GM19438 (cell line): ENCODE measurements at regions not wholly inside any gene's neighbourhood (a gene's known extent, or its start where the extent isn't known, plus 50 kb on each side); places are given as distances from the start of the nearest gene placed in this dataset.

Experiments
- ATAC-seq: cut with Tn5 transposase; IDR thresholded peaks from one replicate; pipeline ENCODE4 v1.9.1; 2021; ENCODE audit warnings: low read depth; ENCODE audit not compliant: unreplicated experiment

- no peak for ATAC-seq
Measured at GRCh38 chr17:77437747-77438146, 297.0 kb downstream of the SEC14L1 start.

- ATAC-seq = no peak
Measured at GRCh38 chr17:77438241-77439188, 297.7 kb downstream of the SEC14L1 start.

- ATAC-seq = no peak
Measured at GRCh38 chr17:77439189-77440018, 298.6 kb downstream of the SEC14L1 start.

- no peak for ATAC-seq
Measured at GRCh38 chr17:77440560-77440981, 299.8 kb downstream of the SEC14L1 start.

- peak; percentile 46 for ATAC-seq
Measured at GRCh38 chr17:77441130-77441920, 300.6 kb downstream of the SEC14L1 start.

- no peak for ATAC-seq
Measured at GRCh38 chr17:77441940-77442339, 301.2 kb downstream of the SEC14L1 start.

GRCh38 chr17:77442976-77443747 lies 302.4 kb downstream of the SEC14L1 start:
- ATAC-seq = no peak

GRCh38 chr17:77443748-77444260 lies 303.0 kb downstream of the SEC14L1 start:
- ATAC-seq = no peak

GRCh38 chr17:77444628-77444983 lies 303.8 kb downstream of the SEC14L1 start:
- ATAC-seq = peak; percentile 6

GRCh38 chr17:77444984-77445759 lies 304.4 kb downstream of the SEC14L1 start:
- ATAC-seq = peak; percentile 37

GRCh38 chr17:77445760-77446532 lies 305.2 kb downstream of the SEC14L1 start:
- no peak for ATAC-seq

- no peak for ATAC-seq
Measured at GRCh38 chr17:77446940-77447634, 306.3 kb downstream of the SEC14L1 start.

- ATAC-seq = no peak
Measured at GRCh38 chr17:77449373-77449907, 308.7 kb downstream of the SEC14L1 start.

- no peak for ATAC-seq
Measured at GRCh38 chr17:77449908-77450741, 309.4 kb downstream of the SEC14L1 start.

- no peak for ATAC-seq
Measured at GRCh38 chr17:77450742-77451244, 310.0 kb downstream of the SEC14L1 start.

- no peak for ATAC-seq
Measured at GRCh38 chr17:77451245-77451893, 310.6 kb downstream of the SEC14L1 start.
